ENCODE measurements at regions not wholly inside any gene's neighbourhood (a gene's known extent, or its start where the extent isn't known, plus 50 kb on each side); places are given as distances from the start of the nearest gene placed in this dataset.

GRCh38 chr4:96895826-96896225, 1055.9 kb downstream of the PDHA2 start:
- no peak for TF ChIP-seq CTCF (conservative IDR thresholded peaks at IDR 0.05; ENCODE audit: low read length)
- DNase-seq (ENCODE audit: low read depth), result no peak
- H3K4me3 ChIP-seq (ENCODE audit: low read length), result no peak overlapping the region

- TF ChIP-seq CTCF (conservative IDR thresholded peaks at IDR 0.05; ENCODE audit: low read length), result no peak
- DNase-seq (ENCODE audit: low read depth), result no peak
- H3K4me3 ChIP-seq (ENCODE audit: low read length), result no peak overlapping the region
Measured at GRCh38 chr4:96912716-96913115, 1072.8 kb downstream of the PDHA2 start.

GRCh38 chr4:96913441-96914080, 1073.7 kb downstream of the PDHA2 start:
- DNase-seq (ENCODE audit: low read depth), result no peak
- TF ChIP-seq CTCF (conservative IDR thresholded peaks at IDR 0.05; ENCODE audit: low read length), result no peak
- no peak overlapping the region for H3K4me3 ChIP-seq (ENCODE audit: low read length)

- TF ChIP-seq CTCF (conservative IDR thresholded peaks at IDR 0.05; ENCODE audit: low read length), result no peak
- no peak overlapping the region for H3K4me3 ChIP-seq (ENCODE audit: low read length)
- no peak for DNase-seq (ENCODE audit: low read depth)
Measured at GRCh38 chr4:96916711-96917110, 1076.8 kb downstream of the PDHA2 start.

GRCh38 chr4:96936886-96937285, 1097.0 kb downstream of the PDHA2 start:
- no peak for DNase-seq (ENCODE audit: low read depth)
- no peak for TF ChIP-seq CTCF (conservative IDR thresholded peaks at IDR 0.05; ENCODE audit: low read length)
- no peak overlapping the region for H3K4me3 ChIP-seq (ENCODE audit: low read length)

GRCh38 chr4:96946552-96946951, 1106.7 kb downstream of the PDHA2 start:
- no peak for DNase-seq (ENCODE audit: low read depth)
- no peak overlapping the region for H3K4me3 ChIP-seq (ENCODE audit: low read length)
- TF ChIP-seq CTCF (conservative IDR thresholded peaks at IDR 0.05; ENCODE audit: low read length), result no peak

GRCh38 chr4:96952610-96953009, 1112.7 kb downstream of the PDHA2 start:
- TF ChIP-seq CTCF (conservative IDR thresholded peaks at IDR 0.05; ENCODE audit: low read length), result no peak
- no peak for DNase-seq (ENCODE audit: low read depth)
- no peak overlapping the region for H3K4me3 ChIP-seq (ENCODE audit: low read length)
